ENCODE measurements at regions not wholly inside any gene's neighbourhood (a gene's known extent, or its start where the extent isn't known, plus 50 kb on each side); places are given as distances from the start of the nearest gene placed in this dataset.

GRCh38 chr4:157728215-157728614 is 444.6 kb downstream of the GASK1B start:
- ChIA-PET POLR2A (no interaction called here), CTCF (no interaction called here)
- no peak for TF ChIP-seq CTCF (IDR thresholded peaks at IDR 0.05; ENCODE audit: control extremely low read depth, extremely low read depth, low read depth, missing control alignments)
- no peak for DNase-seq (ENCODE audit: extremely low spot score)

GRCh38 chr4:157727163-157727562 is 445.7 kb downstream of the GASK1B start:
- DNase-seq (ENCODE audit: extremely low spot score) = no peak
- no peak for TF ChIP-seq CTCF (IDR thresholded peaks at IDR 0.05; ENCODE audit: control extremely low read depth, extremely low read depth, low read depth, missing control alignments)
- ChIA-PET POLR2A (no interaction called here), CTCF (no interaction called here)

DNA sequence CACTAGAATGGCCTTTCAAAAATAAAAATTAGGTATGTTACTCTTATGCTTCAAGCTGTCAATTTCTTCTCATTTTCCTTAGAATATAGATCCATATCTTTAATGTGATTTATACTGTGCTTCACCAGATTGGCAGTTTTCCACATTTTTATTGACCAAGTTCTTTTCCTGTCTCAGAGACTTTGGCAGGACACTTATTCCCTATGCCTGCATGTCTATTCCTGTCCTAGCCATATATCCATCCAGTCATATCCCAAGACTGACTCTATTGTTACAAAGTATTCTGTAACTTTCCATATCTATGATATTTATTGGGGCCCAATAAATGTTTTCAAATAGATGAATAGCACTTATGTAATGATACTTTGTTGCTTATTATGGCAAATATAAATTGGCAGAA is 450.7 kb downstream of the GASK1B start:
- no peak for TF ChIP-seq CTCF (IDR thresholded peaks at IDR 0.05; ENCODE audit: control extremely low read depth, extremely low read depth, low read depth, missing control alignments)
- DNase-seq (ENCODE audit: extremely low spot score) = no peak
- CTCF ChIA-PET = no interaction called here
- POLR2A ChIA-PET = no interaction called here

- POLR2A ChIA-PET = no interaction called here
- TF ChIP-seq CTCF (IDR thresholded peaks at IDR 0.05; ENCODE audit: control extremely low read depth, extremely low read depth, low read depth, missing control alignments) = no peak
- CTCF ChIA-PET = no interaction called here
- no peak for DNase-seq (ENCODE audit: extremely low spot score)
Measured at GRCh38 chr4:157713342-157713741, 459.5 kb downstream of the GASK1B start.

GRCh38 chr4:157706155-157706554 is 466.7 kb downstream of the GASK1B start:
- no peak for DNase-seq (ENCODE audit: extremely low spot score)
- CTCF ChIA-PET = no interaction called here
- TF ChIP-seq CTCF (IDR thresholded peaks at IDR 0.05; ENCODE audit: control extremely low read depth, extremely low read depth, low read depth, missing control alignments) = no peak
- POLR2A ChIA-PET = no interaction called here

GRCh38 chr4:157702831-157703230 is 470.0 kb downstream of the GASK1B start:
- TF ChIP-seq CTCF (IDR thresholded peaks at IDR 0.05; ENCODE audit: control extremely low read depth, extremely low read depth, low read depth, missing control alignments) = no peak
- POLR2A ChIA-PET = no interaction called here
- CTCF ChIA-PET = no interaction called here
- no peak for DNase-seq (ENCODE audit: extremely low spot score)

- CTCF ChIA-PET = interaction anchor here (1.0 to 1.2 kb wide), 2 partner anchors 10 to 21 kb away, joined by 3 to 4 read pairs; no protein-coding TSS in a partner anchor
- TF ChIP-seq CTCF (IDR thresholded peaks at IDR 0.05; ENCODE audit: control extremely low read depth, extremely low read depth, low read depth, missing control alignments) = no peak
- no peak for DNase-seq (ENCODE audit: extremely low spot score)
- POLR2A ChIA-PET = no interaction called here
Measured at GRCh38 chr4:157701695-157701994, 471.2 kb downstream of the GASK1B start.

All from GM10248 (cell line).